Body of pancreas (tissue), 4 donors: ENCODE measurements at regions not wholly inside any gene's neighbourhood (a gene's known extent, or its start where the extent isn't known, plus 50 kb on each side); places are given as distances from the start of the nearest gene placed in this dataset.

Experiments used
- CTCF ChIP-seq, 7 experiments: fragments of 450-650 bp in 4 of 7; fragments of 200-600 bp in 3 of 7; sonication (generic) in 3 of 7; IDR thresholded peaks; one replicate each; pipeline ENCODE4 v1.5.1; 2016 to 2019; ENCODE audit warnings: antibody characterized with exemption in 7 of 7
- POLR2A ChIP-seq, 3 donors: fragments of 450-650 bp; IDR thresholded peaks; one replicate each; pipeline ENCODE4 v1.6.1; 2016; ENCODE audit warnings: antibody characterized with exemption in 3 of 3, mild to moderate bottlenecking in 2 of 3

- TF ChIP-seq CTCF (IDR thresholded peaks at IDR 0.05): no peak
- TF ChIP-seq POLR2A (IDR thresholded peaks at IDR 0.05): no peak
Observed at GRCh38 chr10:111773950-111774349, 409.6 kb downstream of the GPAM start.
